A549 (cell line): ENCODE measurements at regions not wholly inside any gene's neighbourhood (a gene's known extent, or its start where the extent isn't known, plus 50 kb on each side); places are given as distances from the start of the nearest gene placed in this dataset.

ENCODE experiments used
- ATAC-seq, 2 experiments: fragments of 200-7000 bp in 1 of 2; fragments of >200 bp in 1 of 2; cut with Nextera tagmentation in 1 of 2; cut with Tn5 transposase in 1 of 2; 3 replicates each; pipeline versions ENCODE4 v1.8.0 to v1.9.1; 2018 to 2020; ENCODE audit warnings: mild to moderate bottlenecking in 1 of 2, moderate library complexity in 1 of 2
- CTCF ChIA-PET: fragments of 300-600 bp; sonication (Branson Sonifier 250); formaldehyde crosslinking; extraction: SDS; loops from one replicate; lab custom pipeline; 2021; ENCODE audit warnings: antibody characterized with exemption, inconsistent platforms; lab: Yijun Ruan, JAX
- POLR2A ChIA-PET: fragments of 350-600 bp; formaldehyde crosslinking; extraction: SDS; loops from one replicate; lab custom pipeline; 2021; ENCODE audit warnings: antibody characterized with exemption, inconsistent platforms; lab: Yijun Ruan, JAX
- DNase-seq, 2 experiments: peaks; one replicate each; pipeline versions ENCODE4 v3.0.0 to v3.0.0-alpha.2; 2011 to 2016; ENCODE audit warnings: low read depth in 1 of 2, low spot score in 1 of 2
- FAIRE-seq: peaks from 2 replicates; lab custom pipeline; 2011; peaks lifted over from hg19 to GRCh38; lab: Jason Lieb, UNC
- H3K27ac ChIP-seq, 2 experiments: fragments of >200 bp; sonication (Bioruptor Twin); formaldehyde crosslinking; 3 replicates each; pipeline ENCODE4 v1.5.1; 2016 to 2017
- H3K4me1 ChIP-seq: fragments of >200 bp; sonication (Bioruptor Twin); formaldehyde crosslinking; 3 replicates; pipeline ENCODE4 v1.6.1; 2016
- H3K4me2 ChIP-seq: fragments of >200 bp; sonication (Bioruptor Twin); formaldehyde crosslinking; 3 replicates; pipeline ENCODE4 v1.6.1; 2016
- H3K4me3 ChIP-seq: fragments of >200 bp; sonication (Bioruptor Twin); formaldehyde crosslinking; 3 replicates; pipeline ENCODE4 v1.5.1; 2016
- H3K9me3 ChIP-seq: fragments of >200 bp; sonication (Bioruptor Twin); formaldehyde crosslinking; 3 replicates; pipeline ENCODE4 v1.6.1; 2016
- BHLHE40 ChIP-seq: IDR thresholded peaks from 2 replicates; pipeline ENCODE4 v1.6.1; 2012; ENCODE audit warnings: low read depth, low read length, inconsistent platforms
- CBX8 ChIP-seq: fragments of 200-600 bp; sonication (generic); IDR thresholded peaks from 2 replicates; pipeline ENCODE4 v1.6.1; 2016
- CEBPB ChIP-seq, 2 experiments: fragments of >200 bp in 1 of 2; sonication (Bioruptor Twin) in 1 of 2; formaldehyde crosslinking in 1 of 2; IDR thresholded peaks; 2 replicates each; pipeline ENCODE4 v1.6.1; 2012 to 2016
- CTCF ChIP-seq: fragments of >200 bp; sonication (Bioruptor Twin); formaldehyde crosslinking; IDR thresholded peaks from 3 replicates; pipeline ENCODE4 v1.5.1; 2016
- ESRRA ChIP-seq: fragments of 150-350 bp; IDR thresholded peaks from 2 replicates; pipeline ENCODE4 v1.6.1; 2014; ENCODE audit warnings: mild to moderate bottlenecking, low read length, borderline replicate concordance
- FOSB ChIP-seq: fragments of 250-450 bp; sonication (Bioruptor Pico); IDR thresholded peaks from 2 replicates; pipeline ENCODE4 v1.5.0; 2020; ENCODE audit warnings: mild to moderate bottlenecking, moderate library complexity
- HDAC2 ChIP-seq: fragments of 200-600 bp; sonication (generic); IDR thresholded peaks from 2 replicates; pipeline ENCODE4 v1.6.1; 2016
- JUN ChIP-seq, 2 experiments: fragments of >200 bp; sonication (Bioruptor Twin); formaldehyde crosslinking; IDR thresholded peaks; 2 replicates in 1 of 2; 3 replicates in 1 of 2; pipeline ENCODE4 v1.6.1; 2016 to 2017
- MAZ ChIP-seq: fragments of 150-350 bp; IDR thresholded peaks from 2 replicates; pipeline ENCODE4 v1.6.1; 2014; ENCODE audit warnings: antibody characterized with exemption, low read depth, low read length, borderline replicate concordance
- NFE2L2 ChIP-seq: fragments of 150-350 bp; conservative IDR thresholded peaks from 2 replicates; pipeline ENCODE4 v1.6.1; 2014; ENCODE audit warnings: low read length
- PHF8 ChIP-seq: fragments of 200-600 bp; sonication (generic); IDR thresholded peaks from 2 replicates; pipeline ENCODE4 v1.6.1; 2016; ENCODE audit warnings: low read depth, mild to moderate bottlenecking, antibody characterized with exemption, moderate library complexity, borderline replicate concordance
- POLR2AphosphoS2 ChIP-seq: conservative IDR thresholded peaks from 2 replicates; pipeline ENCODE4 v1.6.1; 2012; ENCODE audit warnings: low read length, improper control_type of control experiment, inconsistent platforms
- RARB ChIP-seq: fragments of 250-450 bp; sonication (Bioruptor Pico); IDR thresholded peaks from 2 replicates; pipeline ENCODE4 v1.8.0; 2021; ENCODE audit warnings: mild to moderate bottlenecking, moderate library complexity
- RCOR1 ChIP-seq: fragments of 150-350 bp; IDR thresholded peaks from 2 replicates; pipeline ENCODE4 v1.6.1; 2014; ENCODE audit warnings: antibody characterized with exemption, low read length, low read depth
- REST ChIP-seq: fragments of 200-600 bp; sonication (generic); IDR thresholded peaks from 2 replicates; pipeline ENCODE4 v1.6.1; 2016; ENCODE audit warnings: antibody characterized with exemption, mild to moderate bottlenecking, moderate library complexity
- WGBS: methylation state at CpG from one replicate; pipeline ENCODE4 v1.1.6; 2017; ENCODE audit errors: missing lambda C conversion rate; 5-methylcytosine and 5-hydroxymethylcytosine counted together
- TF ChIP-seq, protein P1 (sequence below): fragments of 250-450 bp; sonication (Bioruptor Pico); IDR thresholded peaks from 2 replicates; pipeline ENCODE4 v1.5.0; 2020; ENCODE audit warnings: low read depth, mild to moderate bottlenecking, moderate library complexity
- TF ChIP-seq, protein P2 (sequence below): fragments of >200 bp; sonication (Bioruptor Twin); formaldehyde crosslinking; IDR thresholded peaks from 3 replicates; pipeline ENCODE4 v1.6.1; 2016

- POLR2A ChIA-PET: no interaction called here
- DNase-seq (no peak), FAIRE-seq (no peak), ATAC-seq (no peak)
- Histone ChIP-seq H3K4me1 (no peaks in the 10 kb centered on the region), H3K9me3 (no peaks in the 10 kb centered on the region), H3K27ac (no peak overlapping the region), H3K4me2 (no peak overlapping the region), H3K4me3 (no peak overlapping the region)
- CTCF ChIA-PET: interaction anchor here (1.3 kb wide), 1 partner anchor 16 kb away, joined by 3 read pairs; no protein-coding TSS in a partner anchor
- TF ChIP-seq CBX8: no peak
- TF ChIP-seq, protein P1, sequence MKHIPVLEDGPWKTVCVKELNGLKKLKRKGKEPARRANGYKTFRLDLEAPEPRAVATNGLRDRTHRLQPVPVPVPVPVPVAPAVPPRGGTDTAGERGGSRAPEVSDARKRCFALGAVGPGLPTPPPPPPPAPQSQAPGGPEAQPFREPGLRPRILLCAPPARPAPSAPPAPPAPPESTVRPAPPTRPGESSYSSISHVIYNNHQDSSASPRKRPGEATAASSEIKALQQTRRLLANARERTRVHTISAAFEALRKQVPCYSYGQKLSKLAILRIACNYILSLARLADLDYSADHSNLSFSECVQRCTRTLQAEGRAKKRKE: no peak
- no peak for TF ChIP-seq RARB (CRISPR knock-in tag)
- no peak for TF ChIP-seq CEBPB (IDR thresholded peaks at IDR 0.05)
- no peak for TF ChIP-seq FOSB (CRISPR knock-in tag)
- TF ChIP-seq JUN (IDR thresholded peaks at IDR 0.05): no peak
- WGBS: 96% methylated on average over 5 of the region's 35 CpGs
These were observed 462.3 kb upstream of the JARID2 start for GRCh38 chr6:14783594-14783993.

DNA sequence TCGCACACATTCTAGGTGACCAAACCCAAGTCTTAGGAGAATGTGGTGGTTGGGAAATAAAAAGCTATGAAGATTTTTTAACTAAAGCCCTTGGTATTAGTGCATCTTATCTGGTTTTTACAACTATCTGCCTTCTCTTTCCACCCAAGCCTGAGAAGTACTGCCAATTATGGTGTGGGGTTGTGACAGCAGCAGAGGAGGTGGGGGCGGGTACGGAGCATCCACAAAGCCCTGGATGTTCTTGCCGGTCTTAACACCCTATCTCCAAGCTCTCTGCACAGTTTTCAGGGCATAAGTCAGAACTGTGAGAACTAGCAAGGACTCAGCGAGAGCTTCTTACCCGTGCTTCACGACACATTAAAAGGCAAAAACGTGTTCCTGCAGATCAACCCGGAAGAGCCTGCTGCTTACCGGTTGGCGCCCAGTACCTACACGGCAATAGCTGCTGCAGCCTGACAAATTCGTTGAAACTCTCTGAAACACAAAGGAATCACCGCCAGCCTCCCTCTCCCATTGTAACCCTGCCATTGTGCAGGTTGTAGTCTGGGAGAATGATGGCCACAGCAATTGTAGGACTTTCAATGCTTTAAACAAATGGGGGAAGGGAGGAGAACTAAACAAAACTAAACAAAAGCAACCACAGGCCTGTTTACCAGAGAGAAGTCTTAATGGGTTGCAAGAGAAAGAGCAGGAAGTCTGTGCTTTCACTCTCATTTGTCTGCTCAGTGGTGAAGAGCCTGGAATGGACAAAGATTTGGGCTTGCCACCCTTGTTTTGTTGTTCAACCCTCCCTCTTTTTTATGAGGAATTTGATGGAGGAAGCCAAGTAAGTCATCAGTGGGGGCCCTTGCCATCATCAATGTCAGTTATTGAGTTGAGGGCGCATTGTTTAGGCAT lies 461.0 kb upstream of the JARID2 start:
- 91% methylated on average over 15 of the region's 15 CpGs for WGBS
- TF ChIP-seq CTCF (no peak), MAZ (no peak), REST (no peak), ESRRA (no peak), NFE2L2 (no peak), BHLHE40 (no peak), PHF8 (no peak), RCOR1 (no peak), HDAC2 (no peak), POLR2AphosphoS2 (no peak)
- TF ChIP-seq, protein P2, sequence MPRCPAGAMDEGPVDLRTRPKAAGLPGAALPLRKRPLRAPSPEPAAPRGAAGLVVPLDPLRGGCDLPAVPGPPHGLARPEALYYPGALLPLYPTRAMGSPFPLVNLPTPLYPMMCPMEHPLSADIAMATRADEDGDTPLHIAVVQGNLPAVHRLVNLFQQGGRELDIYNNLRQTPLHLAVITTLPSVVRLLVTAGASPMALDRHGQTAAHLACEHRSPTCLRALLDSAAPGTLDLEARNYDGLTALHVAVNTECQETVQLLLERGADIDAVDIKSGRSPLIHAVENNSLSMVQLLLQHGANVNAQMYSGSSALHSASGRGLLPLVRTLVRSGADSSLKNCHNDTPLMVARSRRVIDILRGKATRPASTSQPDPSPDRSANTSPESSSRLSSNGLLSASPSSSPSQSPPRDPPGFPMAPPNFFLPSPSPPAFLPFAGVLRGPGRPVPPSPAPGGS: no peak
- FAIRE-seq: no peak
- no peaks in the 10 kb centered on the region for H3K9me3 ChIP-seq
- no peaks in the 10 kb centered on the region for H3K4me1 ChIP-seq
- CTCF ChIA-PET: interaction anchor here (1.1 to 1.2 kb wide), 2 partner anchors 9 to 12 kb away, joined by 3 to 5 read pairs; no protein-coding TSS in a partner anchor
- no peak for ATAC-seq
- H3K4me2 ChIP-seq: no peak overlapping the region
- POLR2A ChIA-PET: no interaction called here
- H3K4me3 ChIP-seq: no peak overlapping the region
- no peak overlapping the region for H3K27ac ChIP-seq
- no peak for DNase-seq
